ENCODE measurements at regions not wholly inside any gene's neighbourhood (a gene's known extent, or its start where the extent isn't known, plus 50 kb on each side); places are given as distances from the start of the nearest gene placed in this dataset.
"Not testable (repeated sequence)": the region's sequence is repeated elsewhere in the genome, so short reads cannot be mapped to it uniquely, and the experiment has no call there.

DNA sequence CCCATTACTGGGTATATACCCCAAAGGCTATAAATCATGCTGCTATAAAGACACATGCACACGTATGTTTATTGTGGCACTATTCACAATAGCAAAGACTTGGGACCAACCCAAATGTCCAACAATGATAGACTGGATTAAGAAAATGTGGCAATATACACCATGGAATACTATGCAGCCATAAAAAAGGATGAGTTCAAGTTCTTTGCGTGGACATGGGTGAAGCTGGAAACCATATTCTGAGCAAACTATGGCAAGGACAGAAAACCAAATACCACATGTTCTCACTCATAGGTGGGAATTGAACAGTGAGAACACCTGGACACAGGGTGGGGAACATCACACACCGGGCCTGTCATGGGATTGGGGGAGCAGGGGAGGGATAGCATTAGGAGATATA is 54.4 kb upstream of the MUCL1 start:
- DNase-seq (ENCODE audit: low read depth in 2 of 3, low spot score in 1 of 3), result not testable (repeated sequence)

DNA sequence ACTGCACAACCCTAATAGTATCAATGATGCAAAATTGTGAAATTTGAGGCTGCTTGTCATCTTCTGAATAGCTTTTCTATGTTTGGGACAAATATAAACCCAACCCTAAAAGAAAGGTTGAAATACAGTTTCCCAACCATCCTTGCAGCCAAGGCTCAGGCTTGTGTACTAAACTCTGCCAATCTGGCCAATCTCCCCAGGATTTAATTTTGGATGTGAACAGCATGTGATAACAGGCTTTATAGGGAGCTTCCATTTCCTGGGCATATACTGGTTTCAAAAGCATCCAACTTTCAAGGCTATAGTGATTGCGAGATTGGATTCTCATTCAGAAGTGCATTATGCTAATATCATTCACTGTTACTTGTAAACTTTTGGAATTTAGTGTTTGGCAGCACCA is 55.7 kb upstream of the MUCL1 start:
- no peak for DNase-seq (ENCODE audit: low read depth in 2 of 3, low spot score in 1 of 3)

DNA sequence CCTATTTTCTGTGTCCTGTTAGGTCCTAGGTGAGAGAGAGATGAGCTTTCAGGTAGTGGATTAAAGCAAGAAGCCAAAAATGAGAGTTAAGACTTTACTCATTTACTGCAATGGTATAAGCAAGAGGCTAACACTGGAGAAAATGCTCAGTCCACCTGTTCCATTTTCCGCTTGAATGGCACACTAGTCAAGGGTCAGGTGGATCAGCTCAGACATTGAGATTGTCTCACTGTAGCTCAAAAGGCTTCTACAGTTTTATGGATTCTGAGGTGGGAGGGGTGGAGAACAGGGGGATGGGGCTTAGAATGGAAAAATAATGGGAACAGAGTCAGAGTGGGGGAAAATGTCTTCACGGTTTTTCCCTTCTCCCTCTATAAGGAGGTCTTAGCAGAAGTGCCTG is 57.3 kb upstream of the MUCL1 start:
- no peak for DNase-seq (ENCODE audit: low read depth in 2 of 3, low spot score in 1 of 3)

DNA sequence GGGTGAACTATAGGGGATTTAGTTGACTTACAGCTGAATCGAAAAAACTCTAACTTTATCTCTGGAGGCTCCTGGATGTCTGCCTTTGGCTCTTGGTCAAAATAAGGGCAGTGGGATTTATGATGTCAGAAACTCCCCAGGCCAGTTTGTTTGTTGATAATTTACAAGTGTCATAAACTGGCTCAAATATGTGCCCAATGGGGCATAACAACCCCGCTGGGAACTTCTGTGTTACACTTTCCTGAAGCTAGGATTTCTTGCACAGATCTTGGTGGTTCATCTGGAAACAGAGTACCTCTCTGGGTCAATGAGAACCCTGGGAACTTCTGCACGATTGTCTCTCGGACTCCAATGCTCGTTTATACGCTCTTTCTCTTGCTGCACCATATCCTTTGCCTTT is 58.7 kb upstream of the MUCL1 start:
- DNase-seq (ENCODE audit: low read depth in 2 of 3, low spot score in 1 of 3), result no peak

DNA sequence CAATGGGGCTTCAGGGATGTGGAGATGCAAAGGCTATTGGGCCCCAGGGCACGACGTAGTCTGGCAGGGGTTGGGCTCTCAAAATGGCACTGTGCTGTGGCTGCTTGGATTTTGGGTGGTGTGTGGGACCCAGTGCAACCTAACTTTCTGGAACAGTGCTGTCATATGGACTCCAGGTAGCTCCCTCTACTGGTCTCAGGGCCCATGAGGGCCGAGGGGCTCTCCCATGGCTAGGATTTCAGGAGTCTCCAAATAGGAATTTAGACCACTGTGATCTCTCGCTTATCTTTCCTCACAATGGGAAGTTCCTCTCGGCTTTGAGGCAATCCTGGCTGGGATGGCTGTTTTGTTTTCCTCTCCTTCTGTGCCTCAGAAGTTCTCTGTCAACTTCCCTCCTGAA is 68.2 kb upstream of the MUCL1 start:
- no peak for DNase-seq (ENCODE audit: low read depth in 2 of 3, low spot score in 1 of 3)

DNA sequence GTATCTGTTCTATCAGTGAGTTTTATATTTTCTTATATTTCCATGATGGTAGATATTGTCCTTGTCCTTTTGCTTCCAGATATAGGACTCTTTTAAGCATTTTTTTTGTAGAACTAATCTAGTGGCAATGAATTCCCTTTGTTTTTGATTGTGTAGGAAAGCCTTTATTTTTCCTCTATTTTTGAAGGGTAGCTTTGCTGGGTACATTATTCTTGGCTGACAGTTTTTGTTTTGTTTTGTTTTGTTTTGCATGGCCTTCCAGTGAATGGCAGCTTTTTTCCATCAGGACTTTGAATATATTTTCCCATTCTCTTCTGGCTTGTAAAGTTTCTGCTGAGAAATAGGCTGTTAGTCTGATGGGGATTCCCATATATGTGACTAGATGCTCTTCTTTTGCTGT is 70.2 kb upstream of the MUCL1 start:
- no peak for DNase-seq (ENCODE audit: low read depth in 2 of 3, low spot score in 1 of 3)

DNA sequence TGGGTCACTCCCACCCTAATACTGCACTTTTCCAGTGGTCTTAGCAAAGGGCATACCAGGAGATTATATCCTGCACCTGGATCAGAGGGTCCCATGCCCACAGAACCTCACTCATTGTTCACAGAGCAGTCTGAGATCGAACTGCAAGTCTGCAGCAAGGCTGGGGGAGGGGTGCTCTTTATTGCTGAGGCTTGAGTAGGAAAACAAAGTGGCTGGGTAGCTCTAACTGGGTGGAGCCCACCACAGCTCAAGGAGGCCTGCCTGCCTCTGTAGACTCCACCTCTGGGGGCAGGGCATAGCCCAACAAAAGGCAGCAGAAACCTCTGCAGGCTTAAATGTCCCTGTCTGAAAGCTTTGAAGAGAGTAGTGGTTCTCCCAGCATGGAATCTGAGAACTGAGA is 77.3 kb upstream of the MUCL1 start:
- DNase-seq (ENCODE audit: low read depth in 2 of 3, low spot score in 1 of 3), result not testable (repeated sequence)

DNA sequence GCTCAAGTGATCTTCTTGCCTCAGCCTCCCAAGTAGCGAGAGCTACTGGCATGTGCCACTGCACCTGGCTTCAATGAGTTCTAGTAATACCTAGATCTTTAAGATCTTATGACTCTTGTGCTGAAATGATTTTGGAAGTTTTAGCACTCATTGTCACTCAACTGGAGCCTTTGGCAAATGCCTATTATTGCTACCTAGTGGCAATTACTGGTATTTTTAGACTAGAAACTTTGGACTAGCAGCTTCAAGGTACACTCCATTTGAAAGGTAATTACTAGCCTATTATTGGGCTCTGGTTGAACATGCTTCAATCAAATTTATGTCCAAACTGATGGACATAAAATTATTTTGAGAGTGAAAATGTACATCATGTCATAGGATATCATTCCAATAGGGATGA is 80.7 kb upstream of the MUCL1 start:
- DNase-seq (ENCODE audit: low read depth in 2 of 3, low spot score in 1 of 3), result no peak

DNA sequence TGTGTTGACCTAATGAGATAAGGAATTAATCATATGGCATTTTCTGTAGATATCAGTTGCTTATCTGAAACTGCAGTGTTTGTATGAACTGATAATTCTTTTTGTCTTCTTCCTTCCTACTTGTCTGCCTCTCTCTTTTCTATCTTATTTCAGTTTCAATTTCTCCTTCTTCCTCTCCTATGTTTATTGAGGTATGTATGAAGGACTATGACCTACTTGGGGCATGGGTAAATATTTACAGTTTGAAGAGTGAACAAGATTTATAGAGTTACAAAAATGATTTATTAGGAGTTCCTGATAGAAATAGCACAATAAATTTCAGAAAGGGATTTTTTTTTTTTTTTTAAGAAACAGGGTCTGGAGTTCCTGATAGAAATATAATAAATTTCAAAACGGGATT is 88.7 kb upstream of the MUCL1 start:
- no peak for DNase-seq (ENCODE audit: low read depth in 2 of 3, low spot score in 1 of 3)

DNA sequence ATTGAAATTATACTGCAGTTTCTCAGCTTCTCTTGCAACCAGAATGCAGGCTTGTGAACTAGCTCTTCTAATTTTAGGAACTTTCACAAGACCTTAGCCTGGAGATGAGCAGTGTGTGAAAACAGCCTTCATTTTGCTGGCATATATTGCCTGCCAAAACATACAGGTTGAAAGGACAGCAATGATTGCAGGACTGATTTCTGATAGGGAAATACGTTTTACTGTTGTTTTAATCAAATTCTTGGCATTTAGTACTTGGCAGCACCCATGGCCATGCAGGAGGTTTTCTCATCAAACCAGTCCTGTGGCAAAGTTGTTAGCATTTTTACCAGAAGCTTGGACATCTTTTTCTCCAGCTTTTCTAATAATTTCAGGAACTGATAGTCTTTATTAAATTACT is 91.9 kb upstream of the MUCL1 start:
- no peak for DNase-seq (ENCODE audit: low read depth in 2 of 3, low spot score in 1 of 3)

DNA sequence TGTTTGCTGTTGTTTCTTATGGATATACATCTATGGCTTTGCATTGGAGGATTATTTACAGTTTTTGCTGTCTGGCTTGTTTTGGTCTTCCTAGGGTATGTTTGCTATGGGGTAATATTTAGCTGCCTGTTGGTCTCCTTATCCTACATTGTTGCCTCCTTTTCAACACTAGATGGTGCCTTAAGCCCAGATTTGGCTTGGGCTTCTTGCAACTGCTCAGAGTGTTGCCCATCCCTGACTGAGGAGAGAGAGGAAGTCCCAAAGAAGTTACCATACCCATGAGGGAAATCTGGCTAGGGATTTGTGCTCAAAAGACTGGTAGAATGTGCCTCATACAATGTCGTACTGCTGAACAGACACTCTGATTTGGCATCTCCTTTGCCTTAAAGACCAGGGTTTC is 94.6 kb upstream of the MUCL1 start:
- peak in 1 of 3 donors; percentile 5 for DNase-seq (ENCODE audit: low read depth in 2 of 3, low spot score in 1 of 3)

DNA sequence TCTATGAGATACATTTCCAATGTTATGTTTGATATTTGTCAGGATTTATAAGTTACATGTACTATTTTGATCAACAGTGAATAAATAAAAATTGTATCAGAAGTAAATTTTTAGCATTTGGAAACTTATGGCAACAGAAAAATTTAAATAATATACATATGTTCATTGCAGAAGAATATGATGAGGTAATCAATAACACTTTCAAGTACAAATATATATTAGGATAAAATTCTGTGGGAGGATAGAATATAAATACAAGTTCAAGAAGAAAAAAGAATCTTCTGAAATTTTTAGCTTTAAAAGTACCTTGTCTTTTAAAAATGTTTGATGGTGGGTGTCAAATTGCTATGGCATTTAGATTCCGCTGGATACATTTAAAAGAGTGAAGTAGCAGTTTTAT is 102.8 kb upstream of the MUCL1 start:
- DNase-seq (ENCODE audit: low read depth in 2 of 3, low spot score in 1 of 3), result no peak

DNA sequence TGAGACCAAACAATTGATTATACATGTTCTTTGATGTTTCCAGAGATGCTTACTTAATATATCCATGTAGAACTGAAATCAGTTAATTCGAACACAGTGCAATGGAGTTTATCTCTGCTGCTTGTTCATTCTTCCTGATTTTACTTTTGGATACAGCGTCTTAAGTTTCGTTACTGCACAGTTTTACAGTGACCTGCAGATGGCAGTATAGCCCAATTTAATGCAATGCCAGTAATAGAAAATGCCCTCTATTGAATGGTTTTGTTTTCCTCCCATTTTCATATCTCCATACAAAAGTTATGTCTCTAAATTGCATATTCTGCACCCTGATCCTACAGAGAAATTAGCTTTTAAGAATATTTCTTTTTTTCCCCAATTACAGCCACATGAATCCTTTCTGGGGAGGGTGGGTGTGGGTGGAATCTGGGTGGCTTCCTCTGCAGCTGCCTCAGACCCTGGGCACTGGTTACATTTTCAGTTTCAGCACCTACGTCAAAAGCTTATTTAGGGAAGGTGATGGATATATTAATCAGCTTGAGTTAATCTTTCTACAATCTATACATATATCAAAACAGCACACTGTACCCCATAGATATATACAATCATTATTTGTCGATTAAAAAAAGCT is 101.1 kb upstream of the DCD start:
- peak in 1 of 3 donors; percentile 58 for DNase-seq (ENCODE audit: low read depth in 2 of 3, low spot score in 1 of 3)

DNA sequence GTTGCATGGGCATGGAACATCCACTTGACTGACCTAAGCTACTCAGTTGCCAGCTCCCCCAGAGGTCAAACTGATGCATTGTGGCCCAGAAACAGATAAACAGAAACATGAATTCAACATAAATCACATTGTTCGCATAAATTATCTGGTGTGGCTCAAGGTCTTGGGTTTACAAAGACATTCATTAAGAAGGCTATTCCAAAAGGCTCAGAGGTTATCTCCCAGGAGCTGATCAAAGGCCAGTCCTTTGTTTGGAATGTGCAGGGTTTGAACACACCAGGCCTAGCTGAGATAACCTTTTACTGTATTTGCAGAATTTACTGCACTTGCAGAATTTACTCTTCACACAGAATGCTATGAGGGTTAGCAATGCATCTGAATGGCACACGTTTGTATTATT is 96.4 kb upstream of the DCD start:
- DNase-seq (ENCODE audit: low read depth in 2 of 3, low spot score in 1 of 3), result no peak

DNA sequence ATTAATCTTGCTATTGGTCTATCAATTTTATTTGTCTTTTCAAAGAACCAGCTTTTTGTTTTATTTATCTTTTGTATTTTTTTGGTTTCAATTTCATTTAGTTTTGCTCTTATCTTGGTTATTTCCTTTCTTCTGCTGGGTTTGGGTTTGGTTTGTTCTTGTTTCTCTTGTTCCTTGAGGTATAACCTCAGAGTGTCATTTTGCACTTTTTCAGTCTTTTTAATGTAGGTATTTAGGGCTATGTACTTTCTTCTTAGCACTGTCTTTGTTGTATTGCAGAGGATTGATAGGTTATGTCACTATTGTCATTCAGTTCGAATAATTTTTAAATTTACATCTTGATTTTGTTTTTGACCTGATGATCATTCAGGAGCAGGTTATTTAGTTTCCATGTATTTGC is 92.7 kb upstream of the DCD start:
- DNase-seq (ENCODE audit: low read depth in 2 of 3, low spot score in 1 of 3), result no peak

DNA sequence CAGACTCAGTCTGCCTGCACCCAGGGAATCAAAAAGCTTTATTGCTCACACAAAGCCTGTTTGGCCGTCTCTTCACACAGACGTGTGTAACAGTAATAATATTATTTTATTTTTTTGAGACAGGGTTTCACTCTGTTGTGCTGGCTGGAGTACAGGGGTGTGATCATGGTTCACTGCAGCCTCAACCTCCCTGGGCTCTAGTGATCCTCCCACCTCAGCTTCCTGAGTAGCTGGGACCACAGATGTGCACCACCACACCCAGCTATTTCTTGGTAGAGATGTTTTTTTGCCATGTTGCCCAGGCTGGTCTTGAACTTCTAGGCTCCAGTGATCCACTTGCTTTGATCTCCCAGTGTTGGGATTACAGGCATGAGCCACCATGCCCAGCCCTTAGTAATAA is 88.4 kb upstream of the DCD start:
- DNase-seq (ENCODE audit: low read depth in 2 of 3, low spot score in 1 of 3), result no peak

DNA sequence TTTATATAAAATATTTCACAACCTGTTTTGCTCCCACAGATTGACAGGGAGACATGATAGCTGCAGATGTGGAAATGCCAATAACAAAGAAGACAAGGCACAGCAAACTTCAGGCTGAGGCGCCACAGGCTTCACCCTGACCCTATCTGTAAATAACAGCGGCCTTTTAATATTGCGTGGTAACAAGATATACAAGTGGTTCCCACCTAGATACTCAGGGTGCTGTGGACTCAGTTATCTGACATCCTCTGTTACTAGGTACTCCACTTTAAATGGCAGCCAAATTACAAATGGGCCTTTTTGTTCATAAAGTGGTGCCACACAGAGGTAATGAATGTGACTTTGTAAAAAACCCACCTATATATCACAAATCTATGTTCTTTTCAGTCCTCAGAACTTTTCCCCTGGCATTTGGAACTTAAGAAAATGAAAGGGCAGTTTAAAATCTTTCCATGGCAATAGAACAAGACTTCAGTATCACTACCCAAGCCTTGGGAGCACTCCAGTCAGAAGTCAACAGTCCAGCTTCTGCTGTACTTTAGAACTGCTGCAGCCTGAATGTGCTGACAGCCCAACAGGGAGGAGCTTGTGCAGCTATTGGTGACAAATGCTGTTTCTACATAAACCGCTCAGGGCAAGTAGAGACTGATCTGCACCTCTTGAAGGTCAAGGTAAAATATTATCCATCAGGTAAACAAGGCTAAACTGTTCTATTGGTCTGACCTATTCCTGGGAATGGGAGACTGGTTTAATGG is 86.2 kb upstream of the DCD start:
- no peak for DNase-seq (ENCODE audit: low read depth in 2 of 3, low spot score in 1 of 3)

DNA sequence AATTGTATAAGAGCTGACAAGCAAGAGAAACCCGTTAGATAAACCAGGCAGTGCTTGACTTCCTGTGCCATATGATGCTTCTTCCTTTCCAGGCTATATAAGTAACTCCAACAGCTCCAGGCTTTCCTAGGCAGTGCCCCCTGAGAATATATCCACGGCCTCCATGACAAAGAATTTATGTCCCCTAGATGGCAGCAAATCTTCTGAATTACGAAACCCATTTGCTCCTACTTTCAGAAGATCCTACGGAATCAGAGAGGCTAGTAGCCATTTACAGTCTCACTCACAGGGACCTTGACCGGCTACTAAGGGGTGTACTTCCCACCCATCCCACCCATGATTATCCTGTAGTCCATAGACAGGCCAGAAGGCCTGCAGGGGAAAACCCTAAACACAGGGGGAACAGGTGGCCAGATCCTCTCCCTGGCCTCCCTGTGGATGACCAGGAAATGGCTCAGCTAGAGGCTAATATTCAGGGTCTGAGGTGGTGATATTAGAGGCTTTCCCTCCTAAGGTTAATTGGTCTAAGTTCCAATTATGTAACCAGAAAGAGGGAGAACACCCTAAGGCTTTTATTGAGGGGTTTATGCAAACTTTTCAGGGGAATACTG is 77.2 kb upstream of the DCD start:
- no peak for DNase-seq (ENCODE audit: low read depth in 2 of 3, low spot score in 1 of 3)

DNA sequence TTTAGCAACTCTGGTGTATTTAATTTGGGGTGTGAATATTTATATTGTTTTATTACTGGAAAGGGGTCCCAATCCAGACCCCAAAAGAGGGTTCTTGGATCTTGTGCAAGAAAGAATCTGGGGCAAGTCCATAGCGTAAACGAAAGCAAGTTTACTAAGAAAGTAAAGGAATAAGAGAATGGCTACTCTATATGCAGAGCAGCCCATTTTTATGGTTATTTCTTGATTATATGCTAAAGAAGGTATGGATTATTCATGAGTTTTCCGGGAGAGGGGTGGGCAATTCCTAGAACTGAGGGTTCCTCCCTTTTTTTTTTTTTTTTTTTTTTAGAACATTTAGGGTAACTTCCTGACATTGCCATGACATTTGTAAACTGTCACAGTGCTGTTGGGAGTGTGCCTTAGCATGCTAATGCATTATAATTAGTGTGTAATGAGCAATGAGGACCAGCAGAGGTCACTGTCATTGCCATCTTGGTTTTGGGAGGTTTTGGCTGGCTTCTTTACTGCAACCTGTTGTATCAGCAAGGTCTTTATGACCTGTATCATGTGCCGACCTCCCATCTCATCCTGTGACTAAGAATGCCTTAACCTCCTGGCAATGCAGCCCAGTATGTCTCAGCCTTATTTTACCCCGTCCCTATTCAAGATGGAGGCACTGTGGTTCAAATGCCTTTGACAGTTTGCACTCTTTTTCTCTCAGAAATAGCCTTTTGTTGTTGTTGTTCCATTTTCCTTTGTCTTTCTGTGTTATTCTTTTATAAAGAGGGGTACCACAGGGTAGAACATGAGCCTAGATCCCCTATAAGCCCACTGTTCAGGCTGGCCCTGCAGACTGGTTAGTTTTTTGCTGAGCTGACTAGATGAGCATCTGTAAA is 75.5 kb upstream of the DCD start:
- DNase-seq (ENCODE audit: low read depth in 2 of 3, low spot score in 1 of 3), result peak in 1 of 3 donors; percentile 38

DNA sequence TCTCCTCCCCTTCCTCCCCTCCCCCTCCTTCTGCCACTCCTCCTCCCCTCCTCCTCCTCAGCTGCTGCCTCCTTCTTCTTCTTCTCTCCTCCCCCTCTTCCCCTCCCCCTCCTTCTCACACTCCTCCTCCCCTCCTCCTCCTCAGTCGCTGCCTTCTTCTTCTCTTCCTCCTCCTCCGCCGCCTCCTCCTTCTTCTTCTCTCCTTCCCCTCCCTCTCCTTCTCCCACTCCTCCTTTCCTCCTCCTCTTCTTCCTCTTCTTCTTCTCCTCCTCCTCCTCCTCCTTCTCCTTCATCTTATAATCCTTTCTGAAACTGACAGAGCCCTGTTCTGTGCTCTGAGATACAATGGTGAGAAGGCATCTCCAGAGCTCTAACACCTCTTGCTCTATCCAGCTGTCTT is 73.1 kb upstream of the DCD start:
- DNase-seq (ENCODE audit: low read depth in 2 of 3, low spot score in 1 of 3), result no peak

DNA sequence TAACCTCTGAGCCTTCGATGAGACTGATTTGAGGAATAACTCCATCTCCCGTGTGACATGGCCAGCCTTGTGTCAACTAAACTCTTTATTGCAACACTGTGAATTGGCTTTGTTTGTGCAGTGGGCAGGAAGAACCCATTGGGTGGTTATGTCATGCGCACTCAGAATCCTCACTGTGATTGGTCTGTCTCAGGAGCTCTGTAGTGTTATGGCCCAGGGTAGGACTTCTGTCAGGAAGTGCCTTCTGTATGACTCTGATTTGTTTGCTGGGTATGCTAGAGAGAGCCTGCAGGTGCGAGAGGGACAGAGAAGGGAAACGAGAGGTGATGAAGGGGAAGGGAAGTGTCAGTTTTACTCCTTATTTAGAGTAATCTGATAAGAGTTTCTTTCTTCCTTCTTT is 71.5 kb upstream of the DCD start:
- no peak for DNase-seq (ENCODE audit: low read depth in 2 of 3, low spot score in 1 of 3)

DNA sequence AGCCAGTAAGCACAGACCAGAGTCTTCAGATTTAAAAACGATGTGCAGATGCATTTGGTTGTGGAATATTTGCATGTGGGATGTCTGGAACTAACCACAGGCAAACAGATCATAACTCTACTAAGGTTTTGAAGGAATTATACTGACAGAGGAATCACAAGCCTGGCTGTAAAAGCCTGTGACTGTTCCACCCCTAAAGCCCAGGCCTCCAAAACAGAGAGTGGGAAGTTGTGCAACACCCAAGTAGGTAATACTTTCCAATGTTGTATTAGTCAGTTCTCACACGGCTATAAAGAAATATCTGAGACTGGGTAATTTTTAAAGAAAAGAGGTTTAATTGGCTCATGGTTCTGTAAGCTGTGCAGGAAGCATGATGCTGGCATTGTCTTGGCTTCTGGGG is 68.1 kb upstream of the DCD start:
- no peak for DNase-seq (ENCODE audit: low read depth in 2 of 3, low spot score in 1 of 3)

All from stimulated activated CD4-positive, alpha-beta T cell treated with anti-CD3 and anti-CD28 coated beads, Interleukin-12 subunit alpha, Interleukin-12 subunit beta, amount 100 ng/mL, for 48 hours (primary cell).